Fibroblast of peridontal ligament (primary cell): ENCODE measurements at regions not wholly inside any gene's neighbourhood (a gene's known extent, or its start where the extent isn't known, plus 50 kb on each side); places are given as distances from the start of the nearest gene placed in this dataset.
"Not testable (repeated sequence)": the region's sequence is repeated elsewhere in the genome, so short reads cannot be mapped to it uniquely, and the experiment has no call there.

Experiments
- DNase-seq: peaks from one replicate; pipeline ENCODE4 v3.0.0-alpha.2; 2010; ENCODE audit errors: extremely low read depth

GRCh38 chr14:105636935-105637334 lies 110.6 kb downstream of the TMEM121 start:
- no peak for DNase-seq

GRCh38 chr14:105637345-105637744 lies 111.0 kb downstream of the TMEM121 start:
- not testable (repeated sequence) for DNase-seq

- not testable (repeated sequence) for DNase-seq
These were observed 113.9 kb downstream of the TMEM121 start for GRCh38 chr14:105639969-105640931.

- DNase-seq = no peak
These were observed 114.9 kb downstream of the TMEM121 start for GRCh38 chr14:105641075-105641937.

- not testable (repeated sequence) for DNase-seq
These were observed 115.6 kb downstream of the TMEM121 start for GRCh38 chr14:105641951-105642350.

- not testable (repeated sequence) for DNase-seq
These were observed 116.1 kb downstream of the TMEM121 start for GRCh38 chr14:105642486-105642885.

GRCh38 chr14:105643406-105644052 lies 117.1 kb downstream of the TMEM121 start:
- not testable (repeated sequence) for DNase-seq

- DNase-seq = not testable (repeated sequence)
These were observed 117.7 kb downstream of the TMEM121 start for GRCh38 chr14:105644053-105644435.

GRCh38 chr14:105644457-105644856 lies 118.1 kb downstream of the TMEM121 start:
- DNase-seq = not testable (repeated sequence)

GRCh38 chr14:105644891-105645290 lies 118.5 kb downstream of the TMEM121 start:
- not testable (repeated sequence) for DNase-seq

- DNase-seq = not testable (repeated sequence)
These were observed 119.0 kb downstream of the TMEM121 start for GRCh38 chr14:105645389-105645788.

GRCh38 chr14:105646175-105646574 lies 119.8 kb downstream of the TMEM121 start:
- DNase-seq = no peak

GRCh38 chr14:105646711-105647281 lies 120.4 kb downstream of the TMEM121 start:
- DNase-seq = not testable (repeated sequence)

- DNase-seq = not testable (repeated sequence)
These were observed 121.0 kb downstream of the TMEM121 start for GRCh38 chr14:105647426-105647783.

- DNase-seq = no peak
These were observed 121.6 kb downstream of the TMEM121 start for GRCh38 chr14:105647784-105648608.

- not testable (repeated sequence) for DNase-seq
These were observed 122.5 kb downstream of the TMEM121 start for GRCh38 chr14:105648609-105649535.

- not testable (repeated sequence) for DNase-seq
These were observed 125.9 kb downstream of the TMEM121 start for GRCh38 chr14:105652317-105652716.

GRCh38 chr14:105653921-105654320 lies 127.5 kb downstream of the TMEM121 start:
- not testable (repeated sequence) for DNase-seq

- not testable (repeated sequence) for DNase-seq
These were observed 132.9 kb downstream of the TMEM121 start for GRCh38 chr14:105659255-105659654.
